Effector memory CD8-positive, alpha-beta T cell (primary cell): ENCODE measurements at regions not wholly inside any gene's neighbourhood (a gene's known extent, or its start where the extent isn't known, plus 50 kb on each side); places are given as distances from the start of the nearest gene placed in this dataset.

Experiments
- ATAC-seq: fragments of 150-1000 bp; cut with Tn5 transposase; replicated peaks from 2 replicates; pipeline ENCODE4 v1.10.0; 2021; ENCODE audit warnings: mild to moderate bottlenecking, moderate library complexity
- DNase-seq, 3 experiments: peaks; one replicate each; pipeline ENCODE4 v3.0.0; 2021
- H3K27ac Mint-ChIP-seq, 2 donors: one replicate each; pipeline ENCODE4 v1.8.0; 2022; ENCODE audit warnings: mild to moderate bottlenecking in 2 of 2, mixed read lengths in 2 of 2, moderate library complexity in 2 of 2
- H3K27me3 Mint-ChIP-seq, 2 donors: one replicate each; pipeline ENCODE4 v1.8.0; 2022; ENCODE audit warnings: mixed read lengths in 2 of 2
- H3K36me3 Mint-ChIP-seq: one replicate; pipeline ENCODE4 v1.8.0; 2022; ENCODE audit warnings: mild to moderate bottlenecking, moderate library complexity, mixed read lengths; ENCODE audit not compliant: insufficient read depth
- H3K4me1 Mint-ChIP-seq, 2 donors: one replicate each; pipeline ENCODE4 v1.8.0; 2022; ENCODE audit warnings: low read depth in 2 of 2, mixed read lengths in 2 of 2
- H3K4me3 Mint-ChIP-seq, 2 donors: one replicate each; pipeline ENCODE4 v1.8.0; 2022; ENCODE audit warnings: mild to moderate bottlenecking in 2 of 2, mixed read lengths in 2 of 2, moderate library complexity in 2 of 2
- H3K9me3 Mint-ChIP-seq, 2 donors: one replicate each; pipeline ENCODE4 v1.8.0; 2022; ENCODE audit warnings: mixed read lengths in 2 of 2

DNA sequence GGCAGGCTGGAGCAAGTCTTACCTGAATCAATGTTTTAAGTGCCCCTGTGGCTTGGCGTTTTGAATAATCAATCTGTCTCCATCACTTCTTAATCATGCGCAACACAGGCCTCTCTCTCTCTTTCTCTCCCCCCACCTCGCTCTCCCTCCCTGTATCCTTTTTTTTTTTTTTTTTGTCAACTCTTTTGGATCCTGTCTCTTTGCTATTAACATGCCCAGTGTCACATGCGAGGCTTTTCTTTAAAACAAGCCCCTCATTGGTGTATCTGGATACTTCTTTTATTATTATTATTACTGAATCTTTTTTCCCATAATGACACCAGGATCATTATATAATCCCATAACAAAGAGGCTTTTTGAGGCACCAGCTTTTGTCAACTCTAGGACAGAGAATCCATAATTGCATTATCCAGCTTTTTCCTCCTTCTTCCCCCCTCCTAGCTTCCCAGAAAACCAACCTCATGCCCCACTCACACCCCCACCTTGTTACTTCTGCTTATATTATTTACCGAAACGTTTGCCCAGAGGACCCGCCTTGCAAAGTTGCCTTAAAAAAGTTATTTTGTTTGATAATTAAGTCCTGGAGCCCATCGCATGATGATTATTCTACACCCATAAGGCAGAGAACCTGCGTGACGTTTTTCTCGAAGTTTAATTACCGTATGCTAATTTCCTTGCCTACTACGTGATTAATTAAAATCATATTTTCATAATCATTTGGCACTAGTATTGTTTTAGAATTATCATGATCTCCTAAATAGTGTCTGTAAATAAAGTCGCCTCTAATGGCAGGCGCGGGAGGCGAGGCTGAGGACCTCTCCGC lies 148.1 kb upstream of the ZNF536 start:
- H3K9me3 Mint-ChIP-seq: peaks cover 0 to 3% of the 10 kb centered on the region in 2 donors
- no peaks in the 10 kb centered on the region for H3K36me3 Mint-ChIP-seq
- no peak overlapping the region for H3K27ac Mint-ChIP-seq
- no peak overlapping the region for H3K4me3 Mint-ChIP-seq
- ATAC-seq: no peak
- DNase-seq: no peak
- peaks cover 70 to 91% of the 10 kb centered on the region in 2 donors for H3K27me3 Mint-ChIP-seq
- H3K4me1 Mint-ChIP-seq: peaks cover 15 to 18% of the 10 kb centered on the region in 2 donors

DNA sequence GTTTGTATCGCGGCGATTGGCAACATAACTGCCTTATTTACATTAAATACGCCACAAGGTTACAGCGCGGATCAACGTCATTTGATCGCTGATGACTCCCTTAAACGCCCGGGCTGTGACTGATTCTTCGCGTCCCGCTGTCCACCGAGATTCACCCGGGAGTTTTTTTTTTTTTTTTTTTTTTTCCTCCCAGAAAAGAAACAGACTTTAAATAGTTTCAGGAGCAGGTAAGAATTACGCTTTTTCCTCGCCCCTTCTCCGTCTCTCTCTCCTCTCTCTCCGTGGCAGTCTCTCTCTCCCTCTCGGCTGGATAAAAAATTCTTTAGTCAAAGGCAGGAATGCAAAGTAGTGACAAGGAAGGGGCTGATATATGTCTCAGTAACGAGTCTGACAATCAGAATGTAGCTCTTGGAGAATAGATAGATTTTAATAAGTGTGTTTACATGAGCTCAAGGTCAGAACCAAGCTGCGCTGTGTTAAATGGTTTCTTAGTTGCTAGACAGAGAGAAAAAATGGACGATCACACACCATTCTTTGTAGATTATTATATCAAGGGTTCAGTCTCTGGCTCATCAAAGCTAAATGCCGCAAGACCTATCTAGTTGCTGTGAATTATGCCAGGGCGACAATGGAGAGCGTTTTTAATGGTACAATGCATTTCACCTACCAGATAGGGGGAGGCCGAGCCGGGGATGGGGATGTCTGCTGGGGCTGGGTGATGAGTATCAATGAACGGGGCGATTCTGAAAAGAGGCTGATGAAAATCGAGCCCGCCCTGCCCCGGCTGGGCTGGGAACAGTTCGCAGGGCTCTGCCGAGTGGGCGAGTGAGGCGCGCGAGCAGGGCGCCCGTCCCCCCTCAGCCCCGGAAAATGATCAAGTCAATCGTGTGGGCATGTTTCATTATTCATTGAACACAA lies 147.2 kb upstream of the ZNF536 start:
- Mint-ChIP-seq H3K27ac (no peak overlapping the region), H3K9me3 (peaks cover 0 to 3% of the 10 kb centered on the region in 2 donors)

DNA sequence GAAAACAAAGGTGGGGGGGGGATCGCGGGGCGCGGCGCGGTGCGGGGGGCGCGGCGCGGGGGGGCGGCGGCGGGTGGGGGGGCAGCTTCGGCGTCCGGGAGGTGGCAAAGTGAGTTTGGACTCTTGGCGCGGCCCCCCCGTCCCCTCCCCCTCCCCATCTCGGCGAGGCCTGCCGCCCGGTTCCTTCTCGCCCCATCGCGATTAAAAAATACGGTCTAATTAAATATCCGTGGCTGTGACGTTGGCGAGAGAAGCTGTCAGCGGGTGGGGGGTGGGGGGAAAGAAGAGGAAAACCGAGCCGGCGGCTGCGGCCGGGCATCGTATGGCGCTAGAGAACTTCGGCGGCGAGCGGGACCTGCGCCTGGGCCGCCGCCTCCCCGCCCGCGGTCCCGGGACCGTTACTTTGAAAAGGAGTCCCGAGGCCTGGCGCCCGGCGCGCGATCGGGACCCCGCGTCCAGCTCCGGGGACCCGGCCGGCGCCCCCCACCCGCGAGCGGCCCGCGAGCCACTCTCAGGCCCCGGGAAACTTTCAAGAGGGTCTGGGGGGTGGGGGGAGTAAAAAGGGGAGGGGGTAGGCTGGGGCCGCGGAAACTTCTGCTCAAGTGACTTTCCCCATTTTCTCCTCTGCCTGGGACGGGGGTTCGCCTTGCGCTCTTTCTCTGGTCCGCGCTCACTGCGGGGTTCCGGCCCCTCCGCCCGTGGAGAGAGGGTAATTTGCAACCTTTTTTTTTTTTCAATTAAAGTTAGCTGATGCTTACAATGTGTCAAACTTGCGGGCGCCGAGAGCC lies 146.3 kb upstream of the ZNF536 start:
- no peaks in the 10 kb centered on the region for H3K36me3 Mint-ChIP-seq
- ATAC-seq: no peak
- peaks cover 71 to 91% of the 10 kb centered on the region in 2 donors for H3K27me3 Mint-ChIP-seq
- peak overlapping the region; percentile 82 to 92 for H3K4me3 Mint-ChIP-seq
- H3K9me3 Mint-ChIP-seq: peaks cover 0 to 3% of the 10 kb centered on the region in 2 donors
- H3K27ac Mint-ChIP-seq: peak overlapping the region in 1 of 2 donors; percentile 75
- peaks cover 15 to 18% of the 10 kb centered on the region in 2 donors for H3K4me1 Mint-ChIP-seq
- no peak for DNase-seq

More for the DNA sequence above, 147.2 kb upstream of the ZNF536 start:
- no peak for DNase-seq
- no peak for ATAC-seq
- Mint-ChIP-seq H3K27me3 (peaks cover 72 to 91% of the 10 kb centered on the region in 2 donors), H3K4me1 (peaks cover 15 to 18% of the 10 kb centered on the region in 2 donors), H3K4me3 (peak overlapping the region; percentile 49 to 76), H3K36me3 (no peaks in the 10 kb centered on the region)

DNA sequence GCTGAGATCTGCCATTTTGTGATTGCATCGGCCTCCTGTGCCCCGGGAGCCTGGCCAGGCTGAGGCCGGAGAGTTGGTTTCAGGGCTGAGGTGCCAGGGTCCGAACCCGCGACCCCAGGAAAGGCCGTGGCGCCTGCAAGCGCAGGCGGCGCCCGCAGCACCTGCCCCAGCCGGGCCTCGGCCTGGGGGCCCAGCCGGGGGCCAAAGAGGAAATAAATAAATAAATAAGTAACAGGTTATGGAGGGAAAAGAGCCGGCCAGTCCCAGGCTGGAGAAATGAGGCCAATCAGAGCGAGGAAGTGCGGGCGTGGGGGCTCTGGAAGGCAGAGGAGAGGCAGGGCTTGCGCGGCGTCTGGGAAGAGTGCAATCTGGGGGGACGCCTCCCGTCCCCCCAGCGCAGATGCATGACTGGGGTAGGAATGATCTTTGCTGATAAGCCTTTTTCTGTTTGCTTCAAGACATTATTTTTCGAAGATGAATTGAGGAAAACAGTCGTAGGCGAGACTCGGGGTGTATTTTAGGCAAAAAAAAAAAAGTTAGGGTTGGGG lies 145.6 kb upstream of the ZNF536 start:
- Mint-ChIP-seq H3K4me3 (peak overlapping the region; percentile 82 to 92), H3K27ac (peak overlapping the region in 1 of 2 donors; percentile 75), H3K4me1 (peaks cover 15 to 18% of the 10 kb centered on the region in 2 donors), H3K27me3 (peaks cover 71 to 91% of the 10 kb centered on the region in 2 donors), H3K36me3 (no peaks in the 10 kb centered on the region), H3K9me3 (peaks cover 0 to 3% of the 10 kb centered on the region in 2 donors)
- DNase-seq: no peak
- ATAC-seq: no peak

DNA sequence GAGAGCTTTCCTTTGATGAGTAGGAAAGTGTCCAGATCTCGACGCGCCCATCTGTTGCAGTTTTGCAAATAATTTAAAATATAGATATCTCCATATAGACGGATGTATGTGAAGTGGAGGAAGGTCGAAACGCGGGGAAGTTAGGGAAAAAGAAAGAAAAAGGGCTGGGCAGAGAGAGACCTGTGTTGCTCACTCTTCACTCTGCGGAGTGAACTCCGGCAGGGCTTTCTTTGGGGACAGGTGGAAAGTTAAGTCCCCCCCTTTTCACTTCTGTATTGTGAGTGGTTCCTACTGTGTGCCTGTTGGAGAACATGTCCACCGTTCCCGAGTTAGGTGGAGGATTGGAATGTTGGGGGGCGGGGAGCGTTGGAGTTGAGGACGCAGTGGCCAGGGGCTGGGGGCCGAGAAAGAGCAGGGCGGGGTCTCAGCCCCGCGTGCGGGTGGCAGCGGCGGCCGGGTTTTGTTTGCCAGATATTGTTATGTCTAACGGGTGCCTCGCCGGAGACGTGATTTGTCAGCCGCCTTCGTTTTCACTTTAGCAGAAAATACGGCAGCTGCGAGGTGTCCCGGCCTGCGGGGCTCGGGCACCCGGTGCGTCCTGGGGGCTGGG lies 145.1 kb upstream of the ZNF536 start:
- H3K27me3 Mint-ChIP-seq: peaks cover 69 to 91% of the 10 kb centered on the region in 2 donors
- peak overlapping the region in 1 of 2 donors; percentile 75 for H3K27ac Mint-ChIP-seq
- no peak for ATAC-seq
- peak overlapping the region; percentile 82 to 92 for H3K4me3 Mint-ChIP-seq
- peaks cover 0 to 3% of the 10 kb centered on the region in 2 donors for H3K9me3 Mint-ChIP-seq
- DNase-seq: no peak
- no peaks in the 10 kb centered on the region for H3K36me3 Mint-ChIP-seq
- H3K4me1 Mint-ChIP-seq: peaks cover 15 to 18% of the 10 kb centered on the region in 2 donors

DNA sequence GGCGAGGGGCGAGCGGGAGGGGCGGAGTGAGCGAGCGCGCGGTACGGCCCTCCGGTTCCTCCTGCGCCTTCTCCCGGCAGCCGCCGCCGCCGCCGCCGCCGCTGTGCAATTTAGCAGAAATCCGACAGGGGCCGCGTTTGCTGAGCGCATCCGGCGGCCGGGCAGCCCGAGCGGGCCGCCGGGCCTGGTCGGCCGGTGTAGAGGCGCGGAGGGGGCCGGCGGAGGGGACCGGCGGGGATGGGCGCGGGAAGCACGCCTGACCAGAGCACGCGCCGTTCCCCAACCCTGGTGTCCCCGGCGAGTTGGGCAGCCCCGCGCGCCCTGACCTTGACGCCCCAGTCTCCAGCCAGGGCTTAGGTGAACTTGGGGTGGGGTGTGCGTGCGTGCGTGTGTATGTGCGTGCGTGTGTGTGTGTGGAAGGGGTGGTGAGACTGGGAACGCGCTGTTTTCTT lies 144.5 kb upstream of the ZNF536 start:
- H3K27me3 Mint-ChIP-seq: peaks cover 75 to 94% of the 10 kb centered on the region in 2 donors
- DNase-seq (no peak), ATAC-seq (peak; percentile 27)
- peaks cover 0 to 3% of the 10 kb centered on the region in 2 donors for H3K9me3 Mint-ChIP-seq
- H3K36me3 Mint-ChIP-seq: no peaks in the 10 kb centered on the region
- peak overlapping the region in 1 of 2 donors; percentile 82 for H3K4me3 Mint-ChIP-seq
- H3K4me1 Mint-ChIP-seq: peaks cover 15 to 18% of the 10 kb centered on the region in 2 donors
- no peak overlapping the region for H3K27ac Mint-ChIP-seq

DNA sequence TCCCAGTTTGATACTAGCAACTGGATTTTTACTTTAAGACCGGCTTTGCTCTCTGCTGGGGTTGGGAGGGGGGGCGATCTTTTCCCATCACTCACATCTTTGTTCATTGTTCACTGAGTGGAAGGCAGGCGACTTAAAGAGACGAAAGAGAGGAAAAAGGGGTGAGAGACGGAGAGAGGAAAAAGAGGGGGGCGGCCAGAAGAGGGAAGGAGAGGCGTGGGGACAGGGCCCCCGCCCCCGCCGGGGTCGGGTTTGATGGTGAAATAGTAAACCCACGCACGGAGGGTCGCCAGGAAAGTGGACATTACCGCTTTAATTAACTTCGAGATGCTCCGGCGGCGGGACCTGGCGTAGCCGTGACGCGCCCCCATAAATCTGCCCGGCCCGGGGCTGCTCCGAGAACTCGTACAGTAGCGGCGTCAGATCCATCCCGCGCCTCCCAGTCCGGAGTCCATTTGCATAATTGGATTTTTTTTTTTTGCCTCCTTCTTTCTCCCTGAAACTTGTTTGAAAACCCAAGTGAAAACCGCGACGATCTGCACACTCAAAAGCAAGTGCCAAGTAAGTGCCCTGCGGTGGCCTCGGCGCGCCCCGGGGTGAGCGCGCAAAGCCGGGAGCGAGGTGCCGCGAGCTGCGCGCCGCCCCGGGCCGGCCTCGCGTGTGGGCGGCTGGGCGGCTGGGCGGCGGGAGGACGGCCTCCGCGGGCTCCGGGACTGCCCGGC lies 143.9 kb upstream of the ZNF536 start:
- H3K36me3 Mint-ChIP-seq: no peaks in the 10 kb centered on the region
- H3K4me3 Mint-ChIP-seq: peak overlapping the region in 1 of 2 donors; percentile 6
- no peak for ATAC-seq
- peaks cover 15% of the 10 kb centered on the region in 2 donors for H3K4me1 Mint-ChIP-seq
- peaks cover 74 to 94% of the 10 kb centered on the region in 2 donors for H3K27me3 Mint-ChIP-seq
- H3K9me3 Mint-ChIP-seq: peaks cover 0 to 1% of the 10 kb centered on the region in 2 donors
- DNase-seq: no peak
- no peak overlapping the region for H3K27ac Mint-ChIP-seq

DNA sequence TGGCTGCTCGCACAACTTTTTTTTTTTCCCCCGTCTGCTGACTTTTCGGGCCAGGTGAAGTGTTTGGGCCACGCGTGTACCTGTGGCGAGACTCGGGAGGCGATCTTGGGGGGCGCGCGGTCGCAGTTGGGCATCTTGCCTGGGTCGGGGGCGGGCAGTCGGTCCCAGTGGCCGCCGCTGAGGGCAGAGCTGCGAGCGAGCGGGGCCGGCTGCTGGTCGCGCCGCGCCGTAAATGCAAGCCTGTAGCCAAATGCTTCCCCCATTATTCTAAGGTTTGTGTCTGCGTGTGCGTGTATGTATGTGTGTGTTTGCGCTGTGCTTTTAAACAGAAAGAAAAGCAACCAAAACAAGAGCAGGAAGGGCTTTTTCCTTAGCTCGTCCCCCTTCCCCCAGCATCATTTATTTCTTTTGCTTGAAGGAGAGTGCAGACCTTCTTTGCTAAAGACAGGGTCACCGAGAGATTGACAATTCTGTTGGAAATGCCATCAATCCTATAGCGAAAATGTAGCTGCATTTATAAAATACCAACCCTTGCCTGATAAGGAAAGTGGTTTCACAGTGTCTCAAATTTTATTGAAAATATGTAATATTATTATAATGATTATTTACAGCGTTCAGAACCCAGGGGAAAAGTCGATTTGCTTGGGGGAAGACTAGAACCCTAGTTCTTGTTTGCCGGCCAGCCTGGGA lies 143.2 kb upstream of the ZNF536 start:
- ATAC-seq (no peak), DNase-seq (no peak)
- Mint-ChIP-seq H3K27me3 (peaks cover 67 to 92% of the 10 kb centered on the region in 2 donors), H3K27ac (no peak overlapping the region), H3K36me3 (no peaks in the 10 kb centered on the region), H3K9me3 (peaks cover 0 to 1% of the 10 kb centered on the region in 2 donors), H3K4me3 (peak overlapping the region; percentile 17 to 37), H3K4me1 (peaks cover 15% of the 10 kb centered on the region in 2 donors)

DNA sequence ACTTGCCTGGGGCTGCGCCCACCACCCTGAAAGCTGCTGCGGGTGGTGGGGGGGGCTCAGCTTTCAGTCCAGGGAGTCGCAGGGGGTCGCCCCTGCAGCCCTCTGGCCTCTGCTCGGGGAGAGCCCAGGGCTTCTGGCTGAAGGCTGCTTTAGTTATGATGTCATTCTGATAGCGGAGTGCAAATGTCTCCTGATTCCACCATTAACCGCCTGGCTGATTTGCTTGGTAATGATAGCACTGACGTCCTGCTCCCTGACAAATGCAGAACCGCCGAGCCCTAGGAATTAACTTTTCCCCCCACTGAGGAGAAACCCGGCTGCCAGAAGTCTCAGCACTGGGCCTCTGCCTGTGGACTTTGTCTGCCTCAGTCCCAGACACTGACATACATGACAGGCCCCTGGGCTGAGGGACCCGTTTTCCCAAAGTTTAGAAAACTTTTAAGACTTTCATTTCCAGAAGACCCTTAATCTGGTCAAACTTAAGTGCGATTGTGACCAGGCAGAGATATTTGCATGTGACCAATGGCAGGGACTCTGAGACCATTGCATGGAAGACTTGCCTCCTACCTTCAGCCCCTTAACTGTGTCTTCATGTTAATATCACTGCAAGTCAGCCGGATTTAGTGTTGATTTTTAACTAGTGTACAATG lies 142.5 kb upstream of the ZNF536 start:
- H3K36me3 Mint-ChIP-seq: no peaks in the 10 kb centered on the region
- no peak overlapping the region for H3K4me3 Mint-ChIP-seq
- H3K27me3 Mint-ChIP-seq: peaks cover 63 to 92% of the 10 kb centered on the region in 2 donors

DNA sequence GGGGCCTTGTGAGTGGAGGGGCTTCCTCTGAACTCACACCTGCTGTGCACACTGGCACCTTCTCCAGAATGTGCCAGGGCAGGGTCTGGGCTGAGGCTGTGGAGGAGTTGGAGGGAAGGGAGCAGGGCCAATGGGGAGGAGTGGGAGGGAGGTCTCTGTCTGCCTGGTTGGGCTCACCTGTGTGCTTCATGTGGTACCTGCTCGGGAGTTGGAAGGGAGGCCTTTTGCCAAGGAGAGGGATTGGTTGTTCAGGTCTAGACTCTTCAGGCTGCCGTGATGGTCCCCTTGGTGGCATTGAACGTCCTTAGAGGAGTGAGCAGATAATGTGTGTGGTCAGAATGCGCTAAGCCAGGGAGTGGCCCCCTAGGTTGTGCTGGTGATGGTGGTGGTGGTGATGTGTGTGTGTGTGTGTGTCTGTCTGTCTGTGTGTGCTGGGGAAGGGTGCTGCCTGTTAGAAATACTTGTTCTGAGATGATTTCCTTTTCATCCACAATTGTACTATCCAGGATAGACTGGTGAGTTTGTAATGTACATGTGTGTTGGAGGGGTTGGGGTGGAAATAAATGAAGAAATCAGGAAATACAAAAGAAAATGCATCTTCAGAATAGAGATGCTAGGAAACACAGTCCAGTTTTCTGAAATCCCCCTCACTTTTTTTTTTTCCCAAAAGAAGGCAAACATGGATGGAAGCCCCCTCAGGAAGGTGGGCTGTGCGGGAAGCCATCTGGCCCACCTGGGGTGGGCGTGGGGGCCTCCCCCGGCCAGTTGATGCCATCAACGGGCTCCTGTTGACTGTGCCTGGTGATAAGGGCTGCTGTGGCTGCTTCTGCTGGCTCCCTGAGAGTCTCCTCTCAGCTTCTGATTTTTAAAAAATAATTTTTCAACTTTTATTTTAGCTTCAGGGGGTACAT lies 140.5 kb upstream of the ZNF536 start:
- DNase-seq (no peak), ATAC-seq (no peak)
- peaks cover 6 to 7% of the 10 kb centered on the region in 2 donors for H3K4me1 Mint-ChIP-seq
- H3K4me3 Mint-ChIP-seq: no peak overlapping the region
- H3K36me3 Mint-ChIP-seq: no peaks in the 10 kb centered on the region
- H3K27me3 Mint-ChIP-seq: peaks cover 68 to 96% of the 10 kb centered on the region in 2 donors
- H3K9me3 Mint-ChIP-seq: no peaks in the 10 kb centered on the region
- no peak overlapping the region for H3K27ac Mint-ChIP-seq

More for the DNA sequence above, 142.5 kb upstream of the ZNF536 start:
- no peak overlapping the region for H3K27ac Mint-ChIP-seq
- H3K4me1 Mint-ChIP-seq: peaks cover 15% of the 10 kb centered on the region in 2 donors
- DNase-seq (no peak), ATAC-seq (no peak)
- peaks cover 0 to 1% of the 10 kb centered on the region in 2 donors for H3K9me3 Mint-ChIP-seq
